Subcutaneous abdominal adipose tissue (tissue), 5 donors: ENCODE measurements at regions not wholly inside any gene's neighbourhood (a gene's known extent, or its start where the extent isn't known, plus 50 kb on each side); places are given as distances from the start of the nearest gene placed in this dataset.

ENCODE experiments used
- H3K27ac ChIP-seq: one replicate; pipeline ENCODE4 v1.7.0; 2013; ENCODE audit warnings: low read depth, mild to moderate bottlenecking, inconsistent platforms, low read length, moderate library complexity
- H3K27me3 ChIP-seq, 5 donors: one replicate each; pipeline ENCODE4 v1.7.0; 2013; ENCODE audit warnings: low read length in 5 of 5, inconsistent platforms in 1 of 5; ENCODE audit not compliant: control insufficient read depth in 5 of 5, insufficient read depth in 4 of 5
- H3K36me3 ChIP-seq, 5 donors: one replicate each; pipeline ENCODE4 v1.7.0; 2013; ENCODE audit warnings: low read length in 5 of 5; ENCODE audit not compliant: control insufficient read depth in 5 of 5, insufficient read depth in 5 of 5
- H3K4me1 ChIP-seq, 5 donors: one replicate each; pipeline ENCODE4 v1.7.0; 2013; ENCODE audit warnings: low read length in 5 of 5, mild to moderate bottlenecking in 3 of 5, moderate library complexity in 1 of 5; ENCODE audit not compliant: control insufficient read depth in 5 of 5, insufficient read depth in 5 of 5
- H3K4me3 ChIP-seq, 5 donors: one replicate each; pipeline ENCODE4 v1.7.0; 2013; ENCODE audit warnings: low read length in 5 of 5, low read depth in 1 of 5
- H3K9ac ChIP-seq, 5 donors: one replicate each; pipeline ENCODE4 v1.7.0; 2013; ENCODE audit warnings: low read length in 5 of 5, mild to moderate bottlenecking in 4 of 5, moderate library complexity in 3 of 5
- H3K9me3 ChIP-seq, 5 donors: one replicate each; pipeline ENCODE4 v1.7.0; 2013; ENCODE audit warnings: low read length in 5 of 5; ENCODE audit not compliant: control insufficient read depth in 5 of 5
- donor health status: healthy.
- donor health status: healthy.
- donor health status: healthy.
- donor health status: healthy.
- donor health status: healthy.

DNA sequence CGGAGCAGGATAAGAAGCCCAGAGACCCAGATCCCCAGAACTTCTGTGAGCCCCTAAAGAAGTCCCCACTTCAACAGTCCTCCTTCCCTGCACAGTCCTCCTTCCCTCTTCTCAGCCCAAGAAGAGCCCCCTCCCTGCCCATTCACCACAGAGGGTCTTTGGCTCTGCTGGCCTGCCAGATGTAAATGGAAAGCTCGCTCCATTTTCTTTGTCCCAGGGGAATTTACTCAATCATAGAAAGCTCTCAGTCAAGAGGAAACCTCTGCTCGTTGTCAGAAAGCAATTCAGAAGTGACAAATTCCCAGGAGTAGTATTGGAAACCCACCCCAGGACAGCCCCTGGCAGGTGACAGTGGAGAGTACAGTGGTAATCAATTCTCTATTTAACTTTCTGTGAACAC is 105.5 kb upstream of the SMAD3 start:
- H3K27ac ChIP-seq, result no peak overlapping the region
- peaks cover 0 to 15% (median 9%) of the 10 kb centered on the region in 5 donors for H3K4me1 ChIP-seq

DNA sequence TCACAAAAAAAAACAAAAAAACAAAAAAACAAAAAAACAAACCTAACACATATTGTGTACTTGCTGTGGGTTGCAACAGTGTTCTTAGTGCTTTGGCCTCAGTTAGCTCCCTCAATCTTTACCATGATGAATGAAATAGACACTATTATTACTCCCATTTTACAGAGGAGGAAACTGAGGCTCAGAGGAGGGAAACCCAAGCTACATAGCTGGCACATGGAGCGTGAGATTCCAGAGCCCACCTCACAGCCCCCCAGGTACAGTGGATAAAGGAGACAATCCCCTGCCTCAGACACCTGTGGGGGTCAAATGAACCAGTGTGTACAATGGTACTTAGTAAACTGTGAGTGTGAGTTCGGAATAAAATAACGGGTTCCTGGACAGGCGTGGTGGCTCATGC is 104.9 kb upstream of the SMAD3 start:
- peaks cover 0 to 15% (median 9%) of the 10 kb centered on the region in 5 donors for H3K4me1 ChIP-seq
- no peaks in the 10 kb centered on the region for H3K9me3 ChIP-seq
- H3K27ac ChIP-seq, result no peak overlapping the region
- H3K4me3 ChIP-seq, result no peak overlapping the region
- H3K27me3 ChIP-seq, result peaks cover 0 to 5% (median 0%) of the 10 kb centered on the region in 5 donors
- H3K9ac ChIP-seq, result no peak overlapping the region
- H3K36me3 ChIP-seq, result no peaks in the 10 kb centered on the region

More for the DNA sequence above, 105.5 kb upstream of the SMAD3 start:
- H3K27me3 ChIP-seq, result peaks cover 0 to 5% (median 0%) of the 10 kb centered on the region in 5 donors
- H3K4me3 ChIP-seq, result no peak overlapping the region
- no peak overlapping the region for H3K9ac ChIP-seq
- H3K9me3 ChIP-seq, result no peaks in the 10 kb centered on the region
- H3K36me3 ChIP-seq, result no peaks in the 10 kb centered on the region

DNA sequence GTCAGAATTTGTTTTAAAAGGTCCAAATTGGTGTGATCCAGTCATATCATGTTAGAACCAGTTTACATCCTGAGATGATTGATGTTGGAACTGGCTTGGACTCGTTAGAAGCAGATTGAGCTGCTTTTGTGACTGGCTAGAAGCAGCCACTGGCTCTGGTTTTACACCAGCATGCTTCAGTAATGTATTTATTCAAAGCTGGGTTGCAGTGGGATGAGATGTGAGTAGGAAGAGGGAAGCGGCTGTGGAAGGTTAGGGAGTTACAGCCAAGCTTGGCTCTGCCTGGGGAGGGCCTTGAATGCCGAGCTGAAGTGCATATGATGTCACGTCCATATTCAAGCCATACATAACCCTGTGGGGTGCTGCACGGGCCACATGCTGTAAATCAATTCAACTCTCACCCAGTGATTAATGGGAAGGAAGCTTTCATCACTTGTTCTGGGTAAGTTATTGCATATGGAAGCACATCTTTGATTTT is 104.0 kb upstream of the SMAD3 start:
- no peak overlapping the region for H3K4me3 ChIP-seq
- peaks cover 0 to 13% (median 9%) of the 10 kb centered on the region in 5 donors for H3K4me1 ChIP-seq
- no peak overlapping the region for H3K27ac ChIP-seq
- H3K9ac ChIP-seq, result no peak overlapping the region
- H3K9me3 ChIP-seq, result no peaks in the 10 kb centered on the region
- peaks cover 0 to 5% (median 0%) of the 10 kb centered on the region in 5 donors for H3K27me3 ChIP-seq
- H3K36me3 ChIP-seq, result no peaks in the 10 kb centered on the region

DNA sequence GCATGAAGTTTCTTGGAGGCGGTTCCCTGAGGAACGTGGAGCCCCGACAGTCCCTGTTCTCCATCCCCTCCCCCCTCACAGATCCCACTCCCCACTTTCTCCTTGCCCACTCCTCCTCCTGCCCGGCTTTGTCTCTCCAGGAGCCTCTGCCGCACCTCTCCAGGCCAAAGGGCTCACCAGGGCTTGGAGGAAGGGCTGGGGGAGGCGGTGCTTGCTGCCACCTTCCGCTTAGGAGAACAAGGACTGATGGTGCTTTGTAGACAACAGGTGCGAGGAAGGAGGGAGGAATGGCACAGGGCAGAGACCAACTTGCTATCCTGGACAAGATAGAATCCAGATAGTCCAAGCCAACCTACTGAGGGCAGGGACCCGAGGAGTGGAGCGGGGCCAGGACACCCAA is 103.5 kb upstream of the SMAD3 start:
- Histone ChIP-seq H3K4me1 (peaks cover 0 to 11% (median 8%) of the 10 kb centered on the region in 5 donors), H3K4me3 (no peak overlapping the region), H3K36me3 (no peaks in the 10 kb centered on the region)

DNA sequence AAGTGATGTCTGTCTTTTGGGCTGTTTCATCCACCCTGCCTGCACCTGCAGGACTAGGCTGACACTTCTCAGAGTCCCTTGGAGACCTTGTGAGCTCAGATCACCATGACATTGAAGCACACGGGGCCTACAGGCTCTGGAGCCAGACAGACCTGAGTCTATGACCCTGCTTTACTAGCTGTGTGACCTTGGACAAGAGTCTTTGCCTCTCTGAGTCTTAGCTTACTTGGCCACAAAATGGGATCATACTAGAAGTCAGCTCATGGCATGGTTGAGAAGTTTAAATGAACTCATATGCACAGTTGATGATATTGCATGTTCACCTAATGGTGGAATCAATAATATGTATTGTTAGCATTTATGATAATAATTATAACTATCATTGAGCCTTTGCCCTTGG is 102.9 kb upstream of the SMAD3 start:
- Histone ChIP-seq H3K27me3 (peaks cover 0 to 5% (median 0%) of the 10 kb centered on the region in 5 donors), H3K9ac (no peak overlapping the region), H3K9me3 (no peaks in the 10 kb centered on the region), H3K36me3 (no peaks in the 10 kb centered on the region), H3K4me3 (no peak overlapping the region), H3K4me1 (peaks cover 0 to 5% (median 2%) of the 10 kb centered on the region in 5 donors), H3K27ac (no peak overlapping the region)

More for the DNA sequence above, 103.5 kb upstream of the SMAD3 start:
- Histone ChIP-seq H3K27me3 (peaks cover 0 to 5% (median 0%) of the 10 kb centered on the region in 5 donors), H3K9me3 (no peaks in the 10 kb centered on the region), H3K9ac (no peak overlapping the region), H3K27ac (no peak overlapping the region)

DNA sequence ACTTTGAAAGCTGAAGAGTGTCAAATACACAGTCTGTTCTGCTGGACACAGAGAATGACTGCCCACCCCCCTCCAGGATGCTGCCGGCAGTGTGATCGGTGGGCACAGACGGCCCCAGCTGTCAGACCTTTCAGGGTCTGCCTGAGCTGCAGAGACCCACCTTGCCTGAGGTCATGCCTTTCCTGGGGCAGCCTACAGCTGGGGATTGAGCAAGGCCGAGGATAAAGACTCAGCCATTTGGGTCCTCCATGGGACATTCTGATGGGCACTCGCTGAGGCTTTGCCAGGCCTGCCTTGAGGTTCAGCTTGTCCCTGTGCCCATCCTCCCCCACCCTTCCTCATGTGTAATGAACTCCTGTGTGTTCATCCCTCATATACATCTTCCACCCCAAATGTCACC is 102.3 kb upstream of the SMAD3 start:
- Histone ChIP-seq H3K27ac (no peak overlapping the region), H3K9ac (no peak overlapping the region), H3K27me3 (peaks cover 0 to 5% (median 0%) of the 10 kb centered on the region in 5 donors), H3K4me1 (peaks cover 0 to 3% (median 0%) of the 10 kb centered on the region in 5 donors), H3K9me3 (no peaks in the 10 kb centered on the region), H3K4me3 (no peak overlapping the region), H3K36me3 (no peaks in the 10 kb centered on the region)

DNA sequence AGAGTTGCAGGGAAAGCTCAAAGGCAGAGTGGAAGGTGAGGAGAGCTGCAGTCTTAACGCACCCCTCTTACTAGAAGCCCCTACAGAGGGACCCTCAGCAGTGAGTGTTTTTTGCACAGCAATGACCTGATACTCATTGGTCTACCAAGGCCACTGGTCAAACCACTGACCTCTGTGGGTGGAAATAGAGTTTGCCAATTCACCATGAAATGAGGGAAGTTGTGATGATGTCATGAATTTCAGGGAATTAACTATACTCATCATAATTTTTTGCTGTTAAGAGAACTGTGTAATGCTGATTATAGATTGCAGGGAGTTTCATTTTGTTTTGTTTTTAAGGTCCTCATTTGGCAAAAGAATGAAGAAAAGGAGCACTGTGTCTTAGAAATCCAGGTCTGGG is 101.7 kb upstream of the SMAD3 start:
- Histone ChIP-seq H3K4me3 (no peak overlapping the region), H3K36me3 (no peaks in the 10 kb centered on the region), H3K27me3 (peaks cover 0 to 5% (median 0%) of the 10 kb centered on the region in 5 donors), H3K9ac (no peak overlapping the region), H3K4me1 (peaks cover 0 to 3% (median 0%) of the 10 kb centered on the region in 5 donors), H3K9me3 (no peaks in the 10 kb centered on the region), H3K27ac (no peak overlapping the region)

DNA sequence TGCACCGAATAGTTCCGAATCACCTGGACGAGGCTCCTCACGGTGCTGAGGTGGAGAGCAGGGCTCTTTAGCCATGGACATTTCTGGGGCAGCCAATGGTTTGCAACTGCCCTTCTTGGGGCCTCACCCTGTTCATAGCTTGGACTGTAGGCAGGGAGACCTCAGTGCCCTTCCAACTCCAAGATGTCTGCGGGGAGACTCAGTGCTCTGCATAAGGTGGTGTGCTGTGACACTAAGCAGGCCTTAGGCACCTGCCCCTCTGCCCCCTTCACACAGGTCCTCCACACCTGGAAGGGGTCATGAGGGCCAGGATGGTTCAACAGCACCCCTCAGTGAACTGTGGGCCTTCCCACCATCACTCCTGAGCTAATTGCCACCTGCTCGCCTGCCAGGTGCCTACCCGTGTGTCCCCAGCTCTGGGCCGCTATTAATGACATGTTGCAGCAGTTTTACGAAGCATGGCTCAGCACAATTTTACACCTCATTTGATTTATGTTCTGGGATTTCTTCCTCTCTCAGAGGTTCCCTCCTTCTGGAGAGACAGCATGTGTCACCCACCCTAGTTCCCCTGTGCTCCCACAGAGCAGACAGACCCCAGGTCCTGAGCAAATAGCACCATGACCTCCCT is 101.2 kb upstream of the SMAD3 start:
- no peak overlapping the region for H3K27ac ChIP-seq
- peaks cover 0 to 3% (median 0%) of the 10 kb centered on the region in 5 donors for H3K4me1 ChIP-seq
- H3K9me3 ChIP-seq, result no peaks in the 10 kb centered on the region

DNA sequence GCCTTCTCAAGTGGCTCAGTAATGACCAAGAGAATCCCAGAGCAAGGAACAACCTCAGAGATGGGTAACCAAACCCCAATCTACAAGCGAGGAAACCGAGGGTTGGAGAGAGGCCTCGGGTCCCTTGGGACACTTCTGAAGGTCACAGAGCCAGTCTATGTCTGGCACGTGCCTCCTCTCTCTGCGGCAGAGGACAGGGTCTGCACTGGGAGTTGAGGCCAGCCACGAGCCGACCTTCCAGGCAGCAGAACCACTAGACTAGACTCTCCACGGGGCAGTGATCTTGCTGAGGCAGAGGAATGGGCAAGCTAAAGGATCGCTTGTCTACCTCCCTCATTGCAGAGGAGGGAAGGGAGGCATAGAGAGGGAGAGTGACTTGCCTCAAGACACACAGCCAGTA is 100.6 kb upstream of the SMAD3 start:
- Histone ChIP-seq H3K4me1 (peaks cover 0 to 3% (median 0%) of the 10 kb centered on the region in 5 donors), H3K9ac (no peak overlapping the region), H3K27ac (no peak overlapping the region), H3K27me3 (peaks cover 0 to 3% (median 0%) of the 10 kb centered on the region in 5 donors), H3K4me3 (no peak overlapping the region), H3K36me3 (no peaks in the 10 kb centered on the region), H3K9me3 (no peaks in the 10 kb centered on the region)

More for the DNA sequence above, 101.2 kb upstream of the SMAD3 start:
- Histone ChIP-seq H3K27me3 (peaks cover 0 to 5% (median 0%) of the 10 kb centered on the region in 5 donors), H3K4me3 (no peak overlapping the region), H3K36me3 (no peaks in the 10 kb centered on the region), H3K9ac (no peak overlapping the region)

DNA sequence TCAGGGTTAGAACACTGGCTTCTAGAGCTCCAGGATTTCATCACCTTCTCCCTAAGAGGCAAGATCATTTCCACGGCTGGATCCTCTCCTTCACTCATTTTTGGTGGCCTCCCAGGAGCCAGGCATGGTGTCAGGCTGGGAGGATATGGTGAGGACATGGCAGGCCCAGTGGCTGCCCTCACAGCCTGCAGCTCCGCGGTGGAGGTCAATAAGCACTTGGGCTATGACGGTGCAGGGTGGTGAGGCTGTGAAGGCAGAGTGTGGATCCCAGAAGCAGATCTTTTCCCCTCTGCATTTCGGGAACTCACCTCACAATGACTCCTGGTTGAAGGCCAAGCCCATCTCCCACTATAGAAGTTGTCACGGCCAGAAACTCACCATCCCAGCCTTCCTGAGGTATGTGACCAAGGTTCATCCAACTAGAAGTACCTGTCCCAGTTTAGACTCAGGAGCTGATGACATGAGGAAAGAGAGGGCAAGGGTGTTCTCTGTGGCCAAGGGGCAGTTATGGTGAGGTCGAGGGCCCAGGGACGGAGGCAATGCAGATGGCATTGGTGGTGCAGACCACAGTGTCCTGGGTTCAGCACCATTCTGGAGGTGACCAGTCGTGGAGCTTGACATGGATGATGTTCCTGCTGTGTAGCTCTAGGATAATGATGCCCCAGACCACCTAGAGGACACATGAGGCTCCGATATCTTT is 100.1 kb upstream of the SMAD3 start:
- Histone ChIP-seq H3K36me3 (no peaks in the 10 kb centered on the region), H3K27ac (no peak overlapping the region), H3K27me3 (no peaks in the 10 kb centered on the region), H3K4me3 (no peak overlapping the region), H3K9ac (no peak overlapping the region), H3K9me3 (no peaks in the 10 kb centered on the region), H3K4me1 (peaks cover 0 to 3% (median 0%) of the 10 kb centered on the region in 5 donors)
